ENCODE measurements at regions not wholly inside any gene's neighbourhood (a gene's known extent, or its start where the extent isn't known, plus 50 kb on each side); places are given as distances from the start of the nearest gene placed in this dataset.
A peak's percentile ranks its signal among the peaks of the same experiment; 100 is the strongest.

- no peak for DNase-seq (ENCODE audit: extremely low spot score)
- WGBS = 89% methylated on average over 5 of the region's 5 CpGs
Observed at GRCh38 chr1:214220891-214221290, 60.1 kb upstream of the SMYD2 start.

GRCh38 chr1:214224611-214225354 is 56.2 kb upstream of the SMYD2 start:
- Histone ChIP-seq H3K27me3 (peaks cover 0 to 3% (median 0%) of the 10 kb centered on the region in 4 donors), H3K9me3 (no peaks in the 10 kb centered on the region), H3K4me3 (peak overlapping the region; percentile 40 to 49 (median 43)), H3K36me3 (no peaks in the 10 kb centered on the region), H3K27ac (replicated peaks in 1 of 4) (no peak overlapping the region), H3K4me1 (peaks cover 7 to 13% (median 10%) of the 10 kb centered on the region in 4 donors)
- TF ChIP-seq CTCF (IDR thresholded peaks at IDR 0.05) = no peak
- TF ChIP-seq POLR2AphosphoS5 (IDR thresholded peaks at IDR 0.05) = no peak
- no peak for TF ChIP-seq EP300 (IDR thresholded peaks at IDR 0.05)
- TF ChIP-seq POLR2A (IDR thresholded peaks at IDR 0.05; ENCODE audit: low read depth) = no peak
- intact Hi-C loops (cut with DNase I) = no loop called here
- WGBS = 18% methylated on average over 24 of the region's 24 CpGs
- DNase-seq (ENCODE audit: extremely low spot score) = no peak

More at GRCh38 chr1:214220891-214221290, 60.1 kb upstream of the SMYD2 start:
- Histone ChIP-seq H3K4me3 (no peak overlapping the region), H3K36me3 (no peaks in the 10 kb centered on the region), H3K9me3 (no peaks in the 10 kb centered on the region), H3K27me3 (peaks cover 0 to 13% (median 4%) of the 10 kb centered on the region in 4 donors), H3K27ac (replicated peaks in 1 of 4) (no peak overlapping the region), H3K4me1 (peaks cover 0 to 13% (median 10%) of the 10 kb centered on the region in 4 donors)
- no peak for TF ChIP-seq CTCF (IDR thresholded peaks at IDR 0.05)
- TF ChIP-seq POLR2A (IDR thresholded peaks at IDR 0.05; ENCODE audit: low read depth) = no peak
- TF ChIP-seq EP300 (IDR thresholded peaks at IDR 0.05) = no peak
- TF ChIP-seq POLR2AphosphoS5 (IDR thresholded peaks at IDR 0.05) = no peak
- intact Hi-C loops (cut with DNase I) = no loop called here

- no peak for TF ChIP-seq POLR2A (IDR thresholded peaks at IDR 0.05; ENCODE audit: low read depth)
- TF ChIP-seq CTCF (IDR thresholded peaks at IDR 0.05) = no peak
- no peak for TF ChIP-seq POLR2AphosphoS5 (IDR thresholded peaks at IDR 0.05)
- no peak for TF ChIP-seq EP300 (IDR thresholded peaks at IDR 0.05)
- no peak overlapping the region for H3K27ac ChIP-seq (replicated peaks in 1 of 4)
- H3K36me3 ChIP-seq = no peaks in the 10 kb centered on the region
- intact Hi-C loops (cut with DNase I) = no loop called here
- 83% methylated on average over 3 of the region's 3 CpGs for WGBS
- H3K4me3 ChIP-seq = no peak overlapping the region
- DNase-seq (ENCODE audit: extremely low spot score) = no peak
- no peaks in the 10 kb centered on the region for H3K9me3 ChIP-seq
- H3K4me1 ChIP-seq = peaks cover 7 to 13% (median 10%) of the 10 kb centered on the region in 4 donors
- no peaks in the 10 kb centered on the region for H3K27me3 ChIP-seq
Observed at GRCh38 chr1:214228976-214229375, 52.0 kb upstream of the SMYD2 start.

- DNase-seq (ENCODE audit: extremely low spot score) = no peak
- intact Hi-C loops (cut with DNase I) = no loop called here
- H3K27ac ChIP-seq (replicated peaks in 1 of 4) = no peak overlapping the region
- H3K9me3 ChIP-seq = no peaks in the 10 kb centered on the region
- H3K4me3 ChIP-seq = no peak overlapping the region
- TF ChIP-seq EP300 (IDR thresholded peaks at IDR 0.05) = no peak
- TF ChIP-seq CTCF (IDR thresholded peaks at IDR 0.05) = no peak
- no peak for TF ChIP-seq POLR2A (IDR thresholded peaks at IDR 0.05; ENCODE audit: low read depth)
- TF ChIP-seq POLR2AphosphoS5 (IDR thresholded peaks at IDR 0.05) = no peak
- WGBS = 86% methylated on average over 4 of the region's 4 CpGs
- peaks cover 1 to 7% (median 5%) of the 10 kb centered on the region in 4 donors for H3K4me1 ChIP-seq
- H3K36me3 ChIP-seq = no peaks in the 10 kb centered on the region
- peaks cover 0 to 3% (median 0%) of the 10 kb centered on the region in 4 donors for H3K27me3 ChIP-seq
Observed at GRCh38 chr1:214229736-214230135, 51.2 kb upstream of the SMYD2 start.

Measured in esophagus muscularis mucosa (tissue), 4 donors.